ENCODE measurements at regions not wholly inside any gene's neighbourhood (a gene's known extent, or its start where the extent isn't known, plus 50 kb on each side); places are given as distances from the start of the nearest gene placed in this dataset.

DNA sequence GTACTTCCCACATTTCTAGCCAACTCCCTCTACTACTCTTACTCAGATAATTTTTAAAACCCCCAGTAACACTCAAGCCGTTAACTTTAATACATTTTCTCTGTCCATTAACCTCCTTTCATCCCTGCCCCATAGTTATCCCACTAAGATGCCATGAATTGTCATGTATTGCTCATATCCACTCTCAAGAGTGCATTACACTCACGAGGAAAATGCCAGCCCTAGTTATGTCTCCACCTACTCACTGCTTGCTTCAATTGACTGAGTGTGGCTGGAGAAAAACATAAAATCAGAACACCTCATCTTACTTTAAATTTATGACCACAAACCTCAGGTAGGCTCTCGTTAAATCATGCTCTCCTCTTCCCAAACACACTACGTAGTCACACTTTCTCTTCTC lies 324.1 kb upstream of the NPSR1 start:
- no peak overlapping the region for H3K4me3 ChIP-seq (replicated peaks; ENCODE audit: low read depth, low read length)

GRCh38 chr7:34337163-34337562 lies 320.9 kb upstream of the NPSR1 start:
- H3K4me3 ChIP-seq (replicated peaks; ENCODE audit: low read depth, low read length), result no peak overlapping the region
- no peak for DNase-seq (ENCODE audit: extremely low read depth, low read depth)
- no peak for TF ChIP-seq CTCF (IDR thresholded peaks at IDR 0.05; ENCODE audit: low read depth, low read length, missing control alignments)

More for the DNA sequence above, 324.1 kb upstream of the NPSR1 start:
- TF ChIP-seq CTCF (IDR thresholded peaks at IDR 0.05; ENCODE audit: low read depth, low read length, missing control alignments), result no peak
- no peak for DNase-seq (ENCODE audit: extremely low read depth, low read depth)

- no peak for TF ChIP-seq CTCF (IDR thresholded peaks at IDR 0.05; ENCODE audit: low read depth, low read length, missing control alignments)
- DNase-seq (ENCODE audit: extremely low read depth, low read depth), result no peak
- H3K4me3 ChIP-seq (replicated peaks; ENCODE audit: low read depth, low read length), result no peak overlapping the region
Observed at GRCh38 chr7:34338961-34339526, 319.0 kb upstream of the NPSR1 start.

DNA sequence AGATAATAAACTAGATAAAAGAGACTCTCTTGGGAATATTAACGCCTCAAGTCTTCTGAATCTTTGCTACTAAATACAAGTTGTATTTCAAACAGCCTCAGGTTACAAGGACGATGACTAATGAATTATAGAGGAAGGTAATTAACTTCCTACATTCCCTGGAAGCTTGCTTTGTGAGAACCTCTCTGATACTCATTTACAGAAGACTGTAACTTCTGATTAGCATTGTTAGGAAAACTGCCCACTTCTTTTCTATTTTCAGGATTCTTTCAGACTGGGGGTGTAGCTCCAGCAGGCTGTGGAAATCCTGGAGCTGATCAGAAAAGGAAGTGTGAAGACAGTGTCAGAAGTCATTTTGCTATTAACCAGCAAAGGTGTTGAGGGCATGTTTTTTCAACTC lies 316.7 kb upstream of the NPSR1 start:
- no peak overlapping the region for H3K4me3 ChIP-seq (replicated peaks; ENCODE audit: low read depth, low read length)
- TF ChIP-seq CTCF (IDR thresholded peaks at IDR 0.05; ENCODE audit: low read depth, low read length, missing control alignments), result no peak
- DNase-seq (ENCODE audit: extremely low read depth, low read depth), result no peak

DNA sequence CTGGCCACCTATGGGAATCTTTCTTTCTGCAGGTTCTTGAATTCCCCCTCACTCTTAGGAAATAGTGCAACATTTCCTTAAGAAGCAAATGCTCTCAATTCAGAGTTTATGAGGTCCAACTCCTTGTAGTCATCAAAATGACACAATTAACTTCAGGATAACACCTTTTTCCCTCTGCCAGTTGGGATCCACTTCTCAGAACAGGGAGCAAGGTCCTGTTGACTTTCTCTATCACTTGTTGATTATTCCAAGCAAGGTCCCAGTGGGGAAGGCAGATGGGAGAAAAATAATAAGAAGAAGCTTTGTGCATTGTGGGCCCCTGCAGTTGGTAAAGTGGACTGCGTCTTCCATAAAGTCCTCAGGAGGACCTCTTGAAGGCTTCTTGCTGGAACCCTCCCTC lies 315.6 kb upstream of the NPSR1 start:
- TF ChIP-seq CTCF (IDR thresholded peaks at IDR 0.05; ENCODE audit: low read depth, low read length, missing control alignments), result no peak
- DNase-seq (ENCODE audit: extremely low read depth, low read depth), result no peak
- no peak overlapping the region for H3K4me3 ChIP-seq (replicated peaks; ENCODE audit: low read depth, low read length)

DNA sequence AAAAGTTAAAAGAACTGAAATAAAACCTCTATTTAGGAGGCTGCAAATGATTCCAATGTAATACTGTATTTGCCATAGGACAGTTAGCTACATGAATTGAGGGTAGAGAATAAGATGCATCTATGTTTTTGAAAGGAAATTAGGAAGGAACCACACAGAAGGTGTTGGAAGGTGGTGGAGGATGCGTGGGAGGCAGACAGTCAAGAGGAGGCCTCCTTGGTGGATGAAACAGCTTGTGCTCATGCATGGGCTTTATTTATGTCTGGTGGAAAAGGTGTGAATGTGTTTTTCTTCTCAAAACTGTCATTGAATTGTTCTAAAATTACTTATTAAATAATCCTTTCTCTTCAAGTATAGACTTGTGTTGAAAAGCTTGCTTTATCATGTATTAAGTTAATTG lies 314.4 kb upstream of the NPSR1 start:
- no peak overlapping the region for H3K4me3 ChIP-seq (replicated peaks; ENCODE audit: low read depth, low read length)
- DNase-seq (ENCODE audit: extremely low read depth, low read depth), result no peak
- no peak for TF ChIP-seq CTCF (IDR thresholded peaks at IDR 0.05; ENCODE audit: low read depth, low read length, missing control alignments)

GRCh38 chr7:34354011-34354410 lies 304.0 kb upstream of the NPSR1 start:
- no peak overlapping the region for H3K4me3 ChIP-seq (replicated peaks; ENCODE audit: low read depth, low read length)
- TF ChIP-seq CTCF (IDR thresholded peaks at IDR 0.05; ENCODE audit: low read depth, low read length, missing control alignments), result no peak
- no peak for DNase-seq (ENCODE audit: extremely low read depth, low read depth)

Data from HFF-Myc (cell line).